Panc1 (cell line): ENCODE measurements at regions not wholly inside any gene's neighbourhood (a gene's known extent, or its start where the extent isn't known, plus 50 kb on each side); places are given as distances from the start of the nearest gene placed in this dataset.

Experiments used
- ATAC-seq: fragments of 200-7000 bp; cut with Tn5 transposase; 2 replicates; pipeline ENCODE4 v1.9.1; 2020; ENCODE audit warnings: mild to moderate bottlenecking, moderate library complexity
- BruUV-seq: library from RNA; stranded (reverse); fragments of 400-500 nt; replicated peaks from 2 replicates; lab custom pipeline; 2021; lab: Mats Ljungman, UMichigan
- CTCF ChIA-PET: fragments of 300-600 bp; sonication (Branson Sonifier 250); formaldehyde crosslinking; loops from one replicate; lab custom pipeline; 2022; ENCODE audit warnings: antibody characterized with exemption; lab: Charles Lee
- POLR2A ChIA-PET: fragments of 300-600 bp; sonication (Branson Sonifier 250); formaldehyde crosslinking; loops from one replicate; lab custom pipeline; 2022; ENCODE audit warnings: antibody characterized with exemption; lab: Charles Lee
- DNase-seq: peaks from one replicate; pipeline ENCODE4 v3.0.0-alpha.2; 2010; ENCODE audit warnings: low read depth, low spot score
- H3K27ac ChIP-seq: 2 replicates; pipeline ENCODE4 v1.5.1; 2011; ENCODE audit warnings: mild to moderate bottlenecking, low read length, inconsistent platforms
- H3K27me3 ChIP-seq: fragments of 200-500 bp; sonication (Bioruptor generic); 2 replicates; pipeline ENCODE4 v1.6.0; 2014; ENCODE audit warnings: low read length, inconsistent platforms; ENCODE audit not compliant: control insufficient read depth, insufficient read depth
- H3K36me3 ChIP-seq: fragments of 200-500 bp; sonication (Bioruptor generic); 2 replicates; pipeline ENCODE4 v1.5.1; 2014; ENCODE audit warnings: inconsistent platforms, mild to moderate bottlenecking, low read length, moderate library complexity; ENCODE audit not compliant: control insufficient read depth, insufficient read depth
- H3K4me1 ChIP-seq: 2 replicates; pipeline ENCODE4 v1.5.1; 2011; ENCODE audit warnings: inconsistent platforms, mild to moderate bottlenecking, low read length, moderate library complexity; ENCODE audit not compliant: control insufficient read depth, insufficient read depth
- H3K4me3 ChIP-seq, 2 experiments: 2 replicates each; pipeline ENCODE4 v1.5.1; 2011 to 2012; ENCODE audit warnings: low read depth in 2 of 2, low read length in 2 of 2, mild to moderate bottlenecking in 2 of 2, inconsistent platforms in 1 of 2, moderate library complexity in 1 of 2
- H3K9me3 ChIP-seq: fragments of 200-500 bp; sonication (Bioruptor generic); 2 replicates; pipeline ENCODE4 v1.5.1; 2014; ENCODE audit warnings: low read depth, mild to moderate bottlenecking, inconsistent platforms, low read length, moderate library complexity; ENCODE audit not compliant: control insufficient read depth, insufficient read depth
- POLR2AphosphoS5 ChIP-seq: IDR thresholded peaks from 2 replicates; pipeline ENCODE4 v1.6.1; 2012; ENCODE audit warnings: mild to moderate bottlenecking, low read depth, low read length, moderate library complexity
- SIN3A ChIP-seq: IDR thresholded peaks from 2 replicates; pipeline ENCODE4 v1.6.1; 2012; ENCODE audit warnings: low read depth, mild to moderate bottlenecking, low read length, moderate library complexity, borderline replicate concordance; ENCODE audit not compliant: insufficient read depth
- TCF7L2 ChIP-seq: IDR thresholded peaks from 2 replicates; pipeline ENCODE4 v1.6.1; 2011; ENCODE audit warnings: mild to moderate bottlenecking, low read depth, low read length, inconsistent platforms
- in situ Hi-C: cut with HindIII; loops from 2 replicates; pipeline ENCODE4 v1.10.0; 2016; ENCODE audit warnings: low sequenced_read_pairs, low pct_unique_long_range_greater_than_20kb
- intact Hi-C: fragments of 100-400 bp; cut with micrococcal nuclease; formaldehyde crosslinking; loops from one replicate; pipeline ENCODE4 v1.10.0; 2022; ENCODE audit not compliant: unreplicated experiment
- TF ChIP-seq, protein P1 (sequence below), 2 experiments: IDR thresholded peaks; 2 replicates each; pipeline ENCODE4 v1.6.1; 2011 to 2012; ENCODE audit warnings: low read depth in 2 of 2, control low read depth in 1 of 2, low read length in 1 of 2, mild to moderate bottlenecking in 1 of 2, moderate library complexity in 1 of 2; ENCODE audit not compliant: insufficient read depth in 1 of 2
- TF ChIP-seq, protein P2 (sequence below): fragments of 450-650 bp; IDR thresholded peaks from 2 replicates; pipeline ENCODE4 v1.5.1; 2017; ENCODE audit warnings: mild to moderate bottlenecking

DNA sequence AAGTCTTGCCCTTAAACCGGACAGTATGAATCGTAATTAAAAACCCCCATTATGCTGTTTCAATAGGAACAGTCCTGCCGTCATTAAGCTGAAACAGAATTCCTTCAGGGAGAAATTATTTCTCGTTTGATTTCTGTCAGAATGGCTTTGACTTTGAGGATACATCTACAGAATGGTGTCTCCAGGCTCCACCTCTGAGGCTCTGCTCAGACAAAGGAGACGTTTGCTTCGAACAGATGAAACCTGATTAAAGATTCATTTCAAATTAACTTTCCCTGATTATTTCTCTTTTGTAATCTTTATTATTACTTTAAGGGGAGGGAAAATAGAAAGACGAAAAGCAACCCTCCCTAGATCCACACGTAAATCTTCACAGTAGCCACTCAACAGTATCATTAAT lies 106.9 kb downstream of the TMEM114 start:
- H3K36me3 ChIP-seq, result no peaks in the 10 kb centered on the region
- H3K4me1 ChIP-seq, result no peaks in the 10 kb centered on the region
- intact Hi-C loops (no loop called here), in situ Hi-C loops (no loop called here)
- DNase-seq (no peak), ATAC-seq (no peak)
- no TSS peak for BruUV-seq
- POLR2A ChIA-PET, result no interaction called here
- H3K27me3 ChIP-seq, result peaks cover 10% of the 10 kb centered on the region; the same call in 1 of the 2 replicates
- no peak overlapping the region for H3K4me3 ChIP-seq
- CTCF ChIA-PET, result no interaction called here
- no peak overlapping the region for H3K27ac ChIP-seq
- TF ChIP-seq, protein P1, sequence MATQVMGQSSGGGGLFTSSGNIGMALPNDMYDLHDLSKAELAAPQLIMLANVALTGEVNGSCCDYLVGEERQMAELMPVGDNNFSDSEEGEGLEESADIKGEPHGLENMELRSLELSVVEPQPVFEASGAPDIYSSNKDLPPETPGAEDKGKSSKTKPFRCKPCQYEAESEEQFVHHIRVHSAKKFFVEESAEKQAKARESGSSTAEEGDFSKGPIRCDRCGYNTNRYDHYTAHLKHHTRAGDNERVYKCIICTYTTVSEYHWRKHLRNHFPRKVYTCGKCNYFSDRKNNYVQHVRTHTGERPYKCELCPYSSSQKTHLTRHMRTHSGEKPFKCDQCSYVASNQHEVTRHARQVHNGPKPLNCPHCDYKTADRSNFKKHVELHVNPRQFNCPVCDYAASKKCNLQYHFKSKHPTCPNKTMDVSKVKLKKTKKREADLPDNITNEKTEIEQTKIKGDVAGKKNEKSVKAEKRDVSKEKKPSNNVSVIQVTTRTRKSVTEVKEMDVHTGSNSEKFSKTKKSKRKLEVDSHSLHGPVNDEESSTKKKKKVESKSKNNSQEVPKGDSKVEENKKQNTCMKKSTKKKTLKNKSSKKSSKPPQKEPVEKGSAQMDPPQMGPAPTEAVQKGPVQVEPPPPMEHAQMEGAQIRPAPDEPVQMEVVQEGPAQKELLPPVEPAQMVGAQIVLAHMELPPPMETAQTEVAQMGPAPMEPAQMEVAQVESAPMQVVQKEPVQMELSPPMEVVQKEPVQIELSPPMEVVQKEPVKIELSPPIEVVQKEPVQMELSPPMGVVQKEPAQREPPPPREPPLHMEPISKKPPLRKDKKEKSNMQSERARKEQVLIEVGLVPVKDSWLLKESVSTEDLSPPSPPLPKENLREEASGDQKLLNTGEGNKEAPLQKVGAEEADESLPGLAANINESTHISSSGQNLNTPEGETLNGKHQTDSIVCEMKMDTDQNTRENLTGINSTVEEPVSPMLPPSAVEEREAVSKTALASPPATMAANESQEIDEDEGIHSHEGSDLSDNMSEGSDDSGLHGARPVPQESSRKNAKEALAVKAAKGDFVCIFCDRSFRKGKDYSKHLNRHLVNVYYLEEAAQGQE (IDR thresholded peaks at IDR 0.05; ENCODE audit: insufficient read depth in 1 of 2, low read depth in 2 of 2, low read length in 1 of 2), result no peak
- TF ChIP-seq SIN3A (no peak), POLR2AphosphoS5 (no peak), TCF7L2 (no peak)
- TF ChIP-seq, protein P2, sequence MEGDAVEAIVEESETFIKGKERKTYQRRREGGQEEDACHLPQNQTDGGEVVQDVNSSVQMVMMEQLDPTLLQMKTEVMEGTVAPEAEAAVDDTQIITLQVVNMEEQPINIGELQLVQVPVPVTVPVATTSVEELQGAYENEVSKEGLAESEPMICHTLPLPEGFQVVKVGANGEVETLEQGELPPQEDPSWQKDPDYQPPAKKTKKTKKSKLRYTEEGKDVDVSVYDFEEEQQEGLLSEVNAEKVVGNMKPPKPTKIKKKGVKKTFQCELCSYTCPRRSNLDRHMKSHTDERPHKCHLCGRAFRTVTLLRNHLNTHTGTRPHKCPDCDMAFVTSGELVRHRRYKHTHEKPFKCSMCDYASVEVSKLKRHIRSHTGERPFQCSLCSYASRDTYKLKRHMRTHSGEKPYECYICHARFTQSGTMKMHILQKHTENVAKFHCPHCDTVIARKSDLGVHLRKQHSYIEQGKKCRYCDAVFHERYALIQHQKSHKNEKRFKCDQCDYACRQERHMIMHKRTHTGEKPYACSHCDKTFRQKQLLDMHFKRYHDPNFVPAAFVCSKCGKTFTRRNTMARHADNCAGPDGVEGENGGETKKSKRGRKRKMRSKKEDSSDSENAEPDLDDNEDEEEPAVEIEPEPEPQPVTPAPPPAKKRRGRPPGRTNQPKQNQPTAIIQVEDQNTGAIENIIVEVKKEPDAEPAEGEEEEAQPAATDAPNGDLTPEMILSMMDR, result no peak
- no peaks in the 10 kb centered on the region for H3K9me3 ChIP-seq

DNA sequence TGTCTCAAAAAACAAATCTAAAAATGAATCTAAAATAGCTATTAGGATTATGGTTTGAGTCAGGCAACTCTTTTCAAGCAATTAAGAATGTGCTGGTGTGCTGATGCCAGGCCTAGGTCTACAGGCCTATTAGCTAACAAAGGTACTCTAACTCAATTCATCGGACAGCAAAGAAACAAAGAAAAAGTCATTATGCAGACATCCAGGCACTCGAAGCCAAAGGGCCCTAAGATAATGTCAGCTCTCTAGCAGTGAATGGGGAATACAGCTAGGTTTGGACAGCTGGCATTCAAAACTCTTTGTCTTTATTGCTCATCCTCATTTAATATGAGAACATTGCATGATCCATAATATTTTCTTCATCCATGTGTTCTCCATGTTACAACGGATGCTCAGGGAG lies 108.5 kb downstream of the TMEM114 start:
- DNase-seq (no peak), ATAC-seq (no peak)
- Histone ChIP-seq H3K9me3 (no peaks in the 10 kb centered on the region), H3K4me3 (no peak overlapping the region), H3K27me3 (peaks cover 3% of the 10 kb centered on the region; the same call in 1 of the 2 replicates), H3K36me3 (no peaks in the 10 kb centered on the region), H3K4me1 (no peaks in the 10 kb centered on the region), H3K27ac (no peak overlapping the region)
- no TSS peak for BruUV-seq
- TF ChIP-seq, protein P1 (IDR thresholded peaks at IDR 0.05; ENCODE audit: insufficient read depth in 1 of 2, low read depth in 2 of 2, low read length in 1 of 2), result no peak
- TF ChIP-seq TCF7L2, result no peak
- TF ChIP-seq, protein P2, result no peak
- TF ChIP-seq POLR2AphosphoS5, result no peak
- no peak for TF ChIP-seq SIN3A
- ChIA-PET POLR2A (no interaction called here), CTCF (no interaction called here)
- in situ Hi-C loops, result no loop called here
- intact Hi-C loops, result no loop called here
